ENCODE measurements at regions not wholly inside any gene's neighbourhood (a gene's known extent, or its start where the extent isn't known, plus 50 kb on each side); places are given as distances from the start of the nearest gene placed in this dataset.

- Histone ChIP-seq H2AFZ (ENCODE audit: low read length) (no peak overlapping the region), H3K9me2 (ENCODE audit: insufficient read depth, low read length) (no peaks in the 10 kb centered on the region), H3K79me2 (ENCODE audit: insufficient read depth, low read depth, low read length) (no peaks in the 10 kb centered on the region), H3K4me3 (ENCODE audit: low read depth, low read length, poor library complexity, severe bottlenecking) (no peak overlapping the region), H3K27ac (ENCODE audit: low read depth, low read length, poor library complexity, severe bottlenecking) (no peak overlapping the region), H3K4me2 (ENCODE audit: low read length) (no peak overlapping the region), H4K20me1 (ENCODE audit: insufficient read depth, low read length) (no peaks in the 10 kb centered on the region), H3K4me1 (ENCODE audit: insufficient read depth, low read length, poor library complexity, severe bottlenecking) (no peaks in the 10 kb centered on the region), H3K9me3 (ENCODE audit: low read length) (no peaks in the 10 kb centered on the region), H3K36me3 (ENCODE audit: insufficient read depth, low read length) (no peaks in the 10 kb centered on the region)
- DNase-seq (ENCODE audit: low spot score) = no peak
- intact Hi-C loops (cut with micrococcal nuclease; ENCODE audit: unreplicated experiment) = no loop called here
- CTCF ChIA-PET (ENCODE audit: unreplicated experiment) = no interaction called here
- no peak for TF ChIP-seq EZH2phosphoT487 (IDR thresholded peaks at IDR 0.05; ENCODE audit: borderline replicate concordance, low read depth, low read length)
- no peak for TF ChIP-seq CTCF (conservative IDR thresholded peaks at IDR 0.05; ENCODE audit: low read length)
- POLR2A ChIA-PET = no interaction called here
- no TSS peak for BruUV-seq (replicated peaks)
Measured at GRCh38 chr15:62711691-62712454, 330.7 kb upstream of the TPM1 start.

GRCh38 chr15:62712455-62712839 lies 330.1 kb upstream of the TPM1 start:
- H3K79me2 ChIP-seq (ENCODE audit: insufficient read depth, low read depth, low read length) = no peaks in the 10 kb centered on the region
- CTCF ChIA-PET (ENCODE audit: unreplicated experiment) = no interaction called here
- H3K36me3 ChIP-seq (ENCODE audit: insufficient read depth, low read length) = no peaks in the 10 kb centered on the region
- POLR2A ChIA-PET = no interaction called here
- DNase-seq (ENCODE audit: low spot score) = no peak
- no peak overlapping the region for H3K4me2 ChIP-seq (ENCODE audit: low read length)
- no peak overlapping the region for H2AFZ ChIP-seq (ENCODE audit: low read length)
- H3K27ac ChIP-seq (ENCODE audit: low read depth, low read length, poor library complexity, severe bottlenecking) = no peak overlapping the region
- no peaks in the 10 kb centered on the region for H4K20me1 ChIP-seq (ENCODE audit: insufficient read depth, low read length)
- H3K9me3 ChIP-seq (ENCODE audit: low read length) = no peaks in the 10 kb centered on the region
- no peaks in the 10 kb centered on the region for H3K9me2 ChIP-seq (ENCODE audit: insufficient read depth, low read length)
- no peaks in the 10 kb centered on the region for H3K4me1 ChIP-seq (ENCODE audit: insufficient read depth, low read length, poor library complexity, severe bottlenecking)
- no peak for TF ChIP-seq EZH2phosphoT487 (IDR thresholded peaks at IDR 0.05; ENCODE audit: borderline replicate concordance, low read depth, low read length)
- no peak for TF ChIP-seq CTCF (conservative IDR thresholded peaks at IDR 0.05; ENCODE audit: low read length)
- intact Hi-C loops (cut with micrococcal nuclease; ENCODE audit: unreplicated experiment) = no loop called here
- BruUV-seq (replicated peaks) = no TSS peak
- H3K4me3 ChIP-seq (ENCODE audit: low read depth, low read length, poor library complexity, severe bottlenecking) = no peak overlapping the region

- TF ChIP-seq EZH2phosphoT487 (IDR thresholded peaks at IDR 0.05; ENCODE audit: borderline replicate concordance, low read depth, low read length) = no peak
- no peak for TF ChIP-seq CTCF (conservative IDR thresholded peaks at IDR 0.05; ENCODE audit: low read length)
- no peak for DNase-seq (ENCODE audit: low spot score)
- H3K4me2 ChIP-seq (ENCODE audit: low read length) = no peak overlapping the region
- BruUV-seq (replicated peaks) = no TSS peak
- H4K20me1 ChIP-seq (ENCODE audit: insufficient read depth, low read length) = no peaks in the 10 kb centered on the region
- H3K27ac ChIP-seq (ENCODE audit: low read depth, low read length, poor library complexity, severe bottlenecking) = no peak overlapping the region
- CTCF ChIA-PET (ENCODE audit: unreplicated experiment) = no interaction called here
- no peaks in the 10 kb centered on the region for H3K79me2 ChIP-seq (ENCODE audit: insufficient read depth, low read depth, low read length)
- intact Hi-C loops (cut with micrococcal nuclease; ENCODE audit: unreplicated experiment) = no loop called here
- no peaks in the 10 kb centered on the region for H3K4me1 ChIP-seq (ENCODE audit: insufficient read depth, low read length, poor library complexity, severe bottlenecking)
- no peaks in the 10 kb centered on the region for H3K9me3 ChIP-seq (ENCODE audit: low read length)
- H3K9me2 ChIP-seq (ENCODE audit: insufficient read depth, low read length) = no peaks in the 10 kb centered on the region
- H3K4me3 ChIP-seq (ENCODE audit: low read depth, low read length, poor library complexity, severe bottlenecking) = no peak overlapping the region
- H2AFZ ChIP-seq (ENCODE audit: low read length) = no peak overlapping the region
- H3K36me3 ChIP-seq (ENCODE audit: insufficient read depth, low read length) = no peaks in the 10 kb centered on the region
- POLR2A ChIA-PET = interaction anchor here (0.5 kb wide), 1 partner anchor 143 kb away, joined by 3 read pairs; no protein-coding TSS in a partner anchor
Measured at GRCh38 chr15:62715946-62716345, 326.6 kb upstream of the TPM1 start.
